ENCODE measurements at regions not wholly inside any gene's neighbourhood (a gene's known extent, or its start where the extent isn't known, plus 50 kb on each side); places are given as distances from the start of the nearest gene placed in this dataset.
A peak's percentile ranks its signal among the peaks of the same experiment; 100 is the strongest.
"Not testable (repeated sequence)": the region's sequence is repeated elsewhere in the genome, so short reads cannot be mapped to it uniquely, and the experiment has no call there.

GRCh38 chr1:55466373-55466772, 251.2 kb upstream of the USP24 start:
- DNase-seq, result no peak

GRCh38 chr1:55464550-55464949, 249.4 kb upstream of the USP24 start:
- no peak for DNase-seq

GRCh38 chr1:55463814-55464475, 248.8 kb upstream of the USP24 start:
- no peak for DNase-seq

- DNase-seq, result no peak
These were observed 242.7 kb upstream of the USP24 start for GRCh38 chr1:55457874-55458273.

- DNase-seq, result no peak
These were observed 241.8 kb upstream of the USP24 start for GRCh38 chr1:55456971-55457370.

- DNase-seq, result no peak
These were observed 233.1 kb upstream of the USP24 start for GRCh38 chr1:55448261-55448660.

- no peak for DNase-seq
These were observed 232.3 kb upstream of the USP24 start for GRCh38 chr1:55447488-55447887.

GRCh38 chr1:55446351-55446750, 231.2 kb upstream of the USP24 start:
- no peak for DNase-seq

GRCh38 chr1:55445416-55445815, 230.3 kb upstream of the USP24 start:
- no peak for DNase-seq

GRCh38 chr1:55444667-55445066, 229.5 kb upstream of the USP24 start:
- no peak for DNase-seq

- DNase-seq, result peak; percentile 49
These were observed 228.2 kb upstream of the USP24 start for GRCh38 chr1:55443175-55443915.

- no peak for DNase-seq
These were observed 226.3 kb upstream of the USP24 start for GRCh38 chr1:55441489-55441888.

- DNase-seq, result no peak
These were observed 222.5 kb upstream of the USP24 start for GRCh38 chr1:55437692-55438091.

- not testable (repeated sequence) for DNase-seq
These were observed 215.6 kb upstream of the USP24 start for GRCh38 chr1:55430720-55431119.

- not testable (repeated sequence) for DNase-seq
These were observed 215.0 kb upstream of the USP24 start for GRCh38 chr1:55430206-55430605.

GRCh38 chr1:55428944-55429931, 214.1 kb upstream of the USP24 start:
- DNase-seq, result no peak

- no peak for DNase-seq
These were observed 213.1 kb upstream of the USP24 start for GRCh38 chr1:55428231-55428630.

GRCh38 chr1:55427606-55428005, 212.4 kb upstream of the USP24 start:
- no peak for DNase-seq

- no peak for DNase-seq
These were observed 211.5 kb upstream of the USP24 start for GRCh38 chr1:55426619-55427018.

- DNase-seq, result no peak
These were observed 211.0 kb upstream of the USP24 start for GRCh38 chr1:55426156-55426555.

- DNase-seq, result no peak
These were observed 210.3 kb upstream of the USP24 start for GRCh38 chr1:55425310-55425930.

- DNase-seq, result no peak
These were observed 208.2 kb upstream of the USP24 start for GRCh38 chr1:55423376-55423775.
